ENCODE measurements at regions not wholly inside any gene's neighbourhood (a gene's known extent, or its start where the extent isn't known, plus 50 kb on each side); places are given as distances from the start of the nearest gene placed in this dataset.

GRCh38 chr10:44478040-44478439 is 93.1 kb upstream of the CXCL12 start:
- TF ChIP-seq CTCF (IDR thresholded peaks at IDR 0.05) (no peak), EP300 (IDR thresholded peaks at IDR 0.05) (no peak), POLR2A (IDR thresholded peaks at IDR 0.05) (no peak), POLR2AphosphoS5 (IDR thresholded peaks at IDR 0.05) (no peak)
